Neural cell (in vitro differentiated cells): ENCODE measurements at regions not wholly inside any gene's neighbourhood (a gene's known extent, or its start where the extent isn't known, plus 50 kb on each side); places are given as distances from the start of the nearest gene placed in this dataset.

Experiments used
- CTCF ChIP-seq: fragments of 450-650 bp; IDR thresholded peaks from 2 replicates; pipeline ENCODE4 v1.5.1; 2014; ENCODE audit warnings: antibody characterized with exemption, mild to moderate bottlenecking, moderate library complexity; ENCODE audit not compliant: poor library complexity, severe bottlenecking
- EP300 ChIP-seq: fragments of 450-650 bp; conservative IDR thresholded peaks from 2 replicates; pipeline ENCODE4 v1.6.1; 2014; ENCODE audit warnings: antibody characterized with exemption, mild to moderate bottlenecking, moderate library complexity; ENCODE audit not compliant: poor library complexity, severe bottlenecking
- EZH2 ChIP-seq: fragments of 200-600, 300-800 bp; shearing (Covaris generic), sonication (generic); IDR thresholded peaks from 2 replicates; pipeline ENCODE4 v1.6.1; 2014; ENCODE audit warnings: antibody characterized with exemption, low read length, borderline replicate concordance, mild to moderate bottlenecking; ENCODE audit not compliant: insufficient read depth, poor library complexity, severe bottlenecking
- MXI1 ChIP-seq: fragments of 450-650 bp; conservative IDR thresholded peaks from 2 replicates; pipeline ENCODE4 v1.6.1; 2014; ENCODE audit warnings: antibody characterized with exemption, mild to moderate bottlenecking; ENCODE audit not compliant: poor library complexity, severe bottlenecking
- POLR2AphosphoS5 ChIP-seq: IDR thresholded peaks from 2 replicates; pipeline ENCODE4 v1.6.1; 2012
- RAD21 ChIP-seq: fragments of 450-650 bp; conservative IDR thresholded peaks from 2 replicates; pipeline ENCODE4 v1.6.1; 2014; ENCODE audit warnings: antibody characterized with exemption, mild to moderate bottlenecking, moderate library complexity
- REST ChIP-seq: IDR thresholded peaks from 2 replicates; pipeline ENCODE4 v1.6.1; 2012; ENCODE audit warnings: borderline replicate concordance
- SMC3 ChIP-seq: fragments of 450-650 bp; conservative IDR thresholded peaks from 2 replicates; pipeline ENCODE4 v1.6.1; 2014; ENCODE audit warnings: antibody characterized with exemption, mild to moderate bottlenecking, moderate library complexity; ENCODE audit not compliant: poor library complexity
- TAF1 ChIP-seq: IDR thresholded peaks from 2 replicates; pipeline ENCODE4 v1.6.1; 2012; ENCODE audit warnings: low read depth

GRCh38 chr15:47139965-47140364, 577.3 kb upstream of the SEMA6D start:
- TF ChIP-seq CTCF: no peak
- TF ChIP-seq POLR2AphosphoS5: no peak
- TF ChIP-seq REST: no peak
- TF ChIP-seq EP300: no peak
- no peak for TF ChIP-seq EZH2
- no peak for TF ChIP-seq RAD21
- no peak for TF ChIP-seq SMC3
- no peak for TF ChIP-seq TAF1
- TF ChIP-seq MXI1: no peak
